ENCODE measurements at regions not wholly inside any gene's neighbourhood (a gene's known extent, or its start where the extent isn't known, plus 50 kb on each side); places are given as distances from the start of the nearest gene placed in this dataset.

DNA sequence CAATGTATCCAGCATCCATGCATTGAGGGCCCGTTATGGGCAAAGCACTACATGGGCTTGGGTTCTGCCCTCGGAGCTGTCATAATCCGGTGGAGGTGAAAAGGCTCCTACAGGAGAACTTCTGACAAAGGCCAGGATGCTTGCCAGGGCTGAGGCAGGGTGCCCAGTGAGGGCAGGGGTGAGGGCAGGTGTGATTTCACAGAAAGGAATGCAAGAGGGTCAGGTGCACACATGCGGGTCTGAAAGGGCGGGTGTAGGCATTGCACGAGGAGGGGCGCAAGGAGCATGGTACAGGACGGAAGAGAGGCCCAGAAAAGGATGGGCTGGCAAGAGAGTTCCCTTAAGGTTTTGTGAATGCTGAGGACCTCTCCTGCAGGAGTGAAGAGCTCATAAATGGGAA, 348.0 kb downstream of the BTBD3 start:
- Histone ChIP-seq H3K4me3 (no peak overlapping the region), H3K27me3 (no peaks in the 10 kb centered on the region), H3K27ac (no peak overlapping the region), H3K36me3 (no peaks in the 10 kb centered on the region), H3K9me3 (no peaks in the 10 kb centered on the region), H3K4me1 (peaks cover 0 to 5% (median 0%) of the 10 kb centered on the region in 3 donors)
- no peak for DNase-seq
- intact Hi-C loops (cut with DNase I), result no loop called here
- TF ChIP-seq, protein P1, sequence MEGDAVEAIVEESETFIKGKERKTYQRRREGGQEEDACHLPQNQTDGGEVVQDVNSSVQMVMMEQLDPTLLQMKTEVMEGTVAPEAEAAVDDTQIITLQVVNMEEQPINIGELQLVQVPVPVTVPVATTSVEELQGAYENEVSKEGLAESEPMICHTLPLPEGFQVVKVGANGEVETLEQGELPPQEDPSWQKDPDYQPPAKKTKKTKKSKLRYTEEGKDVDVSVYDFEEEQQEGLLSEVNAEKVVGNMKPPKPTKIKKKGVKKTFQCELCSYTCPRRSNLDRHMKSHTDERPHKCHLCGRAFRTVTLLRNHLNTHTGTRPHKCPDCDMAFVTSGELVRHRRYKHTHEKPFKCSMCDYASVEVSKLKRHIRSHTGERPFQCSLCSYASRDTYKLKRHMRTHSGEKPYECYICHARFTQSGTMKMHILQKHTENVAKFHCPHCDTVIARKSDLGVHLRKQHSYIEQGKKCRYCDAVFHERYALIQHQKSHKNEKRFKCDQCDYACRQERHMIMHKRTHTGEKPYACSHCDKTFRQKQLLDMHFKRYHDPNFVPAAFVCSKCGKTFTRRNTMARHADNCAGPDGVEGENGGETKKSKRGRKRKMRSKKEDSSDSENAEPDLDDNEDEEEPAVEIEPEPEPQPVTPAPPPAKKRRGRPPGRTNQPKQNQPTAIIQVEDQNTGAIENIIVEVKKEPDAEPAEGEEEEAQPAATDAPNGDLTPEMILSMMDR (IDR thresholded peaks at IDR 0.05), result no peak
- TF ChIP-seq POLR2A (IDR thresholded peaks at IDR 0.05), result no peak
- 57 to 70% methylated on average over 8 of the region's 8 CpGs for WGBS, 2 donors

DNA sequence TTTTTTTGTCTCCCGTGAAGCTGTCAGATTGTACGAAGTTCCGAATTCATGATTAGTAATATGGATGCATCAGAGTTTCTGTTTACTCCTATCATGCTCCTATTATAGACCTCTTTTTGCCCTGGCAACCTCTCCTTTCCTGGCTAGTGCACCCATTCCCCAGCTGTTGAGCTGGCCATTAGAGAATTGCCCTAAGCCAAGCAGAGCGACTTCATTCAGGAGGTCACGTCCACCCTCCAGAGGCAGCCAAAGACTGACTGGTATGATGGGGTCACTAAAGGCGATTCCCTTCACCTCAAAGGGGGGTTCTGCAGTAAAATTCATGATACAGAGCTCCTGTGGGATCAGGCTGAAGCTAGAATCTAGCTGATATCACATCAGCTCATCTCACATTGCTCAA, 351.9 kb downstream of the BTBD3 start:
- TF ChIP-seq POLR2A (IDR thresholded peaks at IDR 0.05), result no peak
- TF ChIP-seq, protein P1 (IDR thresholded peaks at IDR 0.05), result no peak
- H3K9me3 ChIP-seq, result no peaks in the 10 kb centered on the region
- H3K36me3 ChIP-seq, result no peaks in the 10 kb centered on the region
- H3K27ac ChIP-seq, result no peak overlapping the region
- H3K4me3 ChIP-seq, result no peak overlapping the region
- 80 to 84% methylated on average over 5 to 6 of the region's 6 CpGs for WGBS, 2 donors
- intact Hi-C loops (cut with DNase I), result no loop called here
- DNase-seq, result no peak
- peaks cover 0 to 4% (median 0%) of the 10 kb centered on the region in 3 donors for H3K4me1 ChIP-seq
- no peaks in the 10 kb centered on the region for H3K27me3 ChIP-seq

DNA sequence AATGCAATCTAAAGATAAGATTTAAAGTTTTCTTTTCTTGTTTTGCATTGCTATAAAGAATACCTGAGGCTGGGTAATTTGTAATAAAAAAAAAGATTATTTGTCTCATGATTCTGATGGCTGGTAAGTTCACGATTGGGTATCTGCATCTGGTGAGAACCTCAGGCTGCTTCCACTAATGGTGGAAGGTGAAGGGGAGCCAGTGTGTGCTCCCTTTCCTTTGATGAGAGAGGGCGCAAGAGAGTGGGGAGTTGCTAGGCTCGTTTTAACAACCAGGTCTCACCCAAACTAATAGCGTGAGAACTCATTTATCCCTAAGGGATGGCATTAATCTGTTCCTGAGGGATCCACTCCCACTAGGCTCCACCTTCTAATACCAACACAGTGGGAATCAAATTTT, 353.2 kb downstream of the BTBD3 start:
- Histone ChIP-seq H3K9me3 (no peaks in the 10 kb centered on the region), H3K27me3 (no peaks in the 10 kb centered on the region), H3K4me3 (no peak overlapping the region), H3K4me1 (no peaks in the 10 kb centered on the region), H3K36me3 (no peaks in the 10 kb centered on the region), H3K27ac (no peak overlapping the region)
- no peak for DNase-seq
- intact Hi-C loops (cut with DNase I), result no loop called here
- 73 to 88% methylated on average over 4 of the region's 4 CpGs for WGBS, 2 donors
- TF ChIP-seq POLR2A (IDR thresholded peaks at IDR 0.05), result no peak
- TF ChIP-seq, protein P1 (IDR thresholded peaks at IDR 0.05), result no peak

DNA sequence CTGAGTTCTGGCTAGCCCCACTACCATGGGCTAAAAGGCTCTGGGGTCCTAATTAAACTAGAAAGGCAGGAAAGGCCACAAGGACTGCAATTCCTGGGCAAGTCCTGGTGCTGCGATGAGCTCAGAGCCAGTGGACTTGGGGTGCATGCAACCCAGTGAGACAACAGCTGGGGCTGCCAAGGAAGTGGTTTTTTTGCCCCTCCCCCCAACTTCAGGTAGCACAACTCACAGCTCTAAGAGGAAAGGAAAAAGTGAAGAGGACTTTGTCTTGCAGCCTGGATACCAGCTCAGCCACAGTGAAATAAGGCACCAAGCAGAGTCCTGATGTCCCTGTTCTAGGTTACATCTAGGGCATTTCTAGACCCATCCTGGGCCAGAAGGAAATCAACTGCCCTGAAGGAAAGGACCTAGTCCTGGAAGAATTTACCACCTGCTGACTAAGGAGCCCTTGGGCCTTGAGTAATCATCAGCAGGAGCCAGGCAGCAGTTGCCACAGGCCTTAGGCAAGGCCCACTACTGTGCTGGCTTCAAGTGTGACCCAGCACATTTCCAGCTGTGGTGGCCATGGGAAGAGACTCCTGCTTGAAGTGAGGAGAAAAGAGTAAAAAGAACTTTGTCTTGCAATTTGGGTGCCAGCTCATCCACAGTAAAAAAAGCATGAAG, 358.4 kb downstream of the BTBD3 start:
- TF ChIP-seq POLR2A (IDR thresholded peaks at IDR 0.05), result no peak
- TF ChIP-seq, protein P1 (IDR thresholded peaks at IDR 0.05), result no peak
- Histone ChIP-seq H3K27ac (no peak overlapping the region), H3K4me1 (no peaks in the 10 kb centered on the region), H3K4me3 (no peak overlapping the region), H3K9me3 (no peaks in the 10 kb centered on the region), H3K27me3 (no peaks in the 10 kb centered on the region), H3K36me3 (no peaks in the 10 kb centered on the region)
- DNase-seq, result no peak
- intact Hi-C loops (cut with DNase I), result no loop called here
- WGBS, 2 donors, result 100% methylated on average over 1 of the region's 1 CpG; no CpG with 5 or more reads in 1 of the 2 donors

DNA sequence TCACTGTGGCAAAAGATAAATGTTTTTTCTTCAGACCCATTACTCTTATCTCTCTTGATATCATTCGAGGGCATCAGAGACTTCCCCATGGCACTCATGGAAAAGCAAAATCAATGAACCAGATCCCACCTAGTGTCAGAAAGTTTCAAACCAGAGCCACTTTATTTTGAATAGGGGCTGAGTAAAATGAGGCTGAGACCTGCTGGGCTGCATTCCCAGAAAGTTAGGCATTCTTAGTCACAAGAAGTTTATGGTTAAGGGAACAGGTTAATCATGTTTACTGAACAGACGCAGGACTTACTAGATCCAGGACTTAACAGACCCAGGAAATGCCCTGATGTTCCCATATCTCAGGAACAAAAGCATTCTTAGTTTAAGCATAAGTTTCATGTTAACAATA, 369.9 kb downstream of the BTBD3 start:
- intact Hi-C loops (cut with DNase I), result no loop called here
- WGBS, 2 donors, result 22 to 40% methylated on average over 2 of the region's 2 CpGs

More for the DNA sequence above, 369.9 kb downstream of the BTBD3 start:
- Histone ChIP-seq H3K4me3 (no peak overlapping the region), H3K9me3 (no peaks in the 10 kb centered on the region), H3K4me1 (peaks cover 0 to 16% (median 0%) of the 10 kb centered on the region in 3 donors), H3K27me3 (no peaks in the 10 kb centered on the region), H3K36me3 (no peaks in the 10 kb centered on the region), H3K27ac (peak overlapping the region in 1 of 4 donors; percentile 21)
- no peak for TF ChIP-seq POLR2A (IDR thresholded peaks at IDR 0.05)
- TF ChIP-seq, protein P1 (IDR thresholded peaks at IDR 0.05), result peak in 1 of 6 experiments; percentile 40
- no peak for DNase-seq
